ENCODE measurements at regions not wholly inside any gene's neighbourhood (a gene's known extent, or its start where the extent isn't known, plus 50 kb on each side); places are given as distances from the start of the nearest gene placed in this dataset.
"Not testable (repeated sequence)": the region's sequence is repeated elsewhere in the genome, so short reads cannot be mapped to it uniquely, and the experiment has no call there.

DNA sequence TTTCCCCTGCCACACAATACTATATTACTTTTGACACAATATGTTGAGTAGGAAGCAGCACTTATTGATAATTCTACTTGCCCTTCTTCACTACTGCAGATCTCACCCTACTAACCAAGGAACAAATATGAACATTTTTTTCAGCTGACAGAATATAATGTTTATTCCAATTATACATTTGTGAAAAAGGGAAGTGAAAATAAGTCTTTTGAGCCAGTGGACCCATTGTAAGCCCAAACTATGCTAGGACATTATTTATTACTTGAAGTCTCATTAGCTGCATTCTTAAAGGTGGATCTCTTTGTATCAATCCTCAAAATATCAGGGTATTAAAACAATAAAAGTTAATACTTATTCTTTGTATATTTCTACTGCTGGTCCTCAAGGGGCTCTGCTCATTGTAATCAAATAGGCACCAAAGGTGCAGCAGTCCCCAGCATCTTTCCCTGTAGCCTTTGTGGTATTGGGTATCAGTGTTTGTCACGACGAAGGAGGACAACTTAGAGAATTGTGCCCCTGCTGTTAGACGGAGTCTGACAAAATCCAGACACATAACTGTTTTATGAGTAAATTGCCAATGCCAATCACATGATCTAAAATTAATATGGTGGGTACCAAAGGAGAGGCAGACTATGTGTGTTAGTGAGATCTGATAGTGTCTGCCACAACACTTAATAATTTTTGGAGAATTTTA, 453.5 kb upstream of the CDH9 start:
- no peak for DNase-seq

DNA sequence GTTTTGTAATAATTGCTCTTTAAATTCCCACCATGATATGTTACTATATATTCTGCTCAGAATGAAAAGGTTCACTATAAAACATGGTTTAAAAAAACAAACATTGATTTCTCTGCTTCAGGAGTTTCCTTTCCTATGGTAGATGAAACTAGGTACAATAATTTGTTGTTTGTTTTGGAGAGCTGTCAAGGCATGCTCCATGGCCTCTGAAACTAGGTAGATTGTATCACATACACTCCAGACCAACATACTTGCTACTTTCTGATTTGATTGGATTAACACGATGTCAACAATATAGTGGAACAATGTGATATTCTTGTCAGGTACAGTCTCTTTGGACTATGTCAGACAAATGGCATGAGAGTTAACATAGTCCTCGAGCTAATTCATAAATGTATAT, 452.7 kb upstream of the CDH9 start:
- no peak for DNase-seq

DNA sequence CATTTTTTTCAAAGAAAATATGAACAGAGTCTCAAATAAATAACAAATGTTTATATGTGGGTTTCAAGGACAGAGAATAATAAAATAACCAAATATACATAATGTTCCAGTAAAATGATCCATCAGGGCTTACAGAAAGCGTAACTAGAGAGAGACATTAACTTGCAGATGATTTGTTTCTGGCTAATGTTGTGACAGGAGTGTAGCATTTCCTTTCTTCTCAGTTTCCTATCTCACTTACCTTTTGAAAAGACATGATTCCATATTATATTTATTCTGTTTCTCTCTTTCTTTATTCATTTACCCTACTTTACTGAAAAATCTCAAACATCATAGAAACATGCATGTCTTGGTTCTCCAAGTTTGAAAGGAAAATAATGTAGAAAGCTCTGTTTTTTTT, 451.3 kb upstream of the CDH9 start:
- DNase-seq: no peak

DNA sequence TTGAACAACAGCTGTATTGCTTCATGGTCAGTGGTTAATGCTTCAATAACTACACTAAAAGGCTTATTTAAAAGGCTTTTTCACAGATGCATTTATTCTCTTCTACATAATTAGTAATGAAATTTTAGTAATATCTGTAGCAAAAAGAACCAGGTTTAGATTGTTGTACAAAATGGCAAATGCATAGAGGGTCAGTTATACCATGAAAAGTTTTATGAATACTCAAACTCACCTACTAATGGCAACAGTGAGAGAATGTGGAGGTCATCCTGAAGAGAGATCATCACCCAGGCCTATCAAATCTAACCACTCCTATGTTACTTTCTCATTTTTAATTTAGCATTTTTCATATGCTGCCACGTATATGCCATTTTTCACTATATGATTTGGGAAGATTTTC, 444.3 kb upstream of the CDH9 start:
- no peak for DNase-seq

DNA sequence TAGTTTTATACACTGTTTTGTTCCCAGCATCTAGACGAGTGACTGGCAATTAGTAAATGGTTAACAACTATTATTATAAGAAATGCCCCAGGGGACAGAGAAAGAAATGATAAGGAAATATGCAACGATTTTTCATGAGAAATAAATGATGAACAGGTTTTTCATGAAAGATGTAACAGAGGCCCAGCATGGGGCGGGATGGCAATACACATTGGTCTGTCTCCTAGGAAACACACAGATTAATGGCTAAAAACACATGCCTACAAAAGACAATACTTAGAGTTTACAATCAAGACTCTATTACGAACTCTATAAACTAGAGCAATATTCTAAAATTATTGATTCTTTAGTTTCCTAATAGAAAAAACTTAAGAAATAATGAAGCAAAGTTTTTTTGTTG, 441.5 kb upstream of the CDH9 start:
- no peak for DNase-seq

DNA sequence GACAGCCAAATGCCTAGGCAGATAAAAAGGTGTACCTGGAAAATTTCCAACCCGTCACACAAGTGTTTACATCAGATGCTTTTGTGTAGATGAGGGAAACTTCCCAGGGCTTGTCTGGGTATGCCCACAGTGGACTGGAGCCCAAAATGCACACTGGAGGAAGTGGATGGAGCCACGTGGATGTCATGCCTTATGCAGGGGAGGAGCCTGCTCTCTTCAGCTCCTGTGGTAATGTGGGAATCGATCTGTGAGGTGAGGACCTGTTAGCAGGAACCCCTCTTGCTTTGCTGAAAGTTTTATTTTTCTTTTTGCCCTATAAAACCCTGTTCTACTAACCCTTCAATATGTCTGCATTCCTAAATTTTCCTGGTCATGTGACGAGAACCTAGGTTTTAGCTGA, 439.2 kb upstream of the CDH9 start:
- DNase-seq: no peak

DNA sequence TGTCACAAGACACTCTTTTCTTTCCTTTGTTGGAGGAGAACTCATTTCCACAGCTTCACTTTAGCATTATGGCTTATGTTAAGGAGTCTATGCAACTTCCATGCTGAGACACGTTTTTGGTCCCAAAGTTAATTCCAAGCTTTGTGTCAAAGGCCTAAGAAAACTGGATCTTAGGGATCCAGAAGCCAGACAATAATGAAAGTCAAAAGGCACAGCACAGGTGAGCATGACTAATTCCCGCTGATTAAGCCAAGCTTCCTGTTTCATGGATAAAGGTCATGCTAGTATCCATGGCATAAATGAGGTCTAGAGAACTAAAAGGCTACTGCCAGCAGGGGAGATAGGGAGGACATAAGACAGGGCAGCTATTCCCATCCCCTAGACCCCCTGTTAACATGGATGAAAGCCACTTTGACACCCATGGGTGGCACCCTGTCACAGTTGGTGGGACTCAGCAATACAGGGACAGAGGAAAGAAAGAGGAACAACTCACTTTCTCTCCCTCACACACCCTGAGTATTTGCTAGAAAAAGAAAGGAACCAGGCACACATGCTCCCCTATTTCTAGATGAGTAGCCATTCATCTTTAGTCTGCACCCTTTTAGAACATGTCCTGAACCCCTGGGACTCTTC, 438.1 kb upstream of the CDH9 start:
- DNase-seq: no peak

DNA sequence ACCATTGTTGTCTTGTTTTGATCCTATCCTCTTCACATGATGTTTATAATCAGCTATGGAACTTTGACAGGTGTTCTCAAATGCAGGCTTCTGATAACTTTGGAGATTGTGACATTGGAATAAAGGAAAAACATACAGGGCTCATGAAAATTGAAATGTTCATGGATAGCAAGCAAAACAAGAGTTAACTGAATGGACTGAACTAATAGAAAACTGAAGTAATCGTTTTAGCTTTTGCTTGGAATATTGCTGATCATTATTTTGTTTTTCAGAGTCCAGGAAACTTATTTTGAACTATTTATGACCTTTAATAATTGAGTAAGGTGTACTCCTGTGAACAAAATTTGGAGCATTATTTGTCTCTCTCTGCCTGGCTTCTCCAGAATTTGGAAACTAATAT, 436.7 kb upstream of the CDH9 start:
- DNase-seq: no peak

DNA sequence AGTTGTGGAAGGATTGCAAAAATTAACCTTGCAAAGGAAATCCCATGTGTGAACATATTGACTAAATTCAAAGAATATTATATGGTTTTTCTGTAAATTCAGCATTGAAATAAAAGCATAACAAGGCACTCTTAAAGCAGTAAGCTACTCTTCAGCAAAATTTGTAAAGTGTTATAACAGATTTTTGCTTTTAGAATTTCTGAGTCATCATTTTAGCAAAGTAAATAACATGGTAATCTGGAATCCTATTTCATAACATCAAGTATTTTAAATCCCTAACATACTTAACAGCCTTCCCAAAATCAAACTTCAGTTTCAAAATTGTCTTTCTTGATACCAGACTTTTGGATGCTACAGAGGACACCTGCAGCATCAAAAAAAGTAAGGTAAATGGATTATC, 436.0 kb upstream of the CDH9 start:
- DNase-seq: no peak

DNA sequence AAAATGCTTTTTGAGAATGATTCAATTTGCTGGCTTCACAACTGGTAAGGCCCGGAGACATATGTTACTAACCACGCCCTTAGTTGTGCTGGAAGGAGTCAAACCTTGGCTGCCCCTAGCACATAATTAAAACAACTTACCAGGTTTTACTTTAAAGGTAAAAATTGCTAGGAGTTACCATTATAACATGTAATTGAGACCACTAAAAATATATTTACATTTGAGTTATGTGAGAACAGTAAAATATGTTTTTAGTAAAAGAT, 435.6 kb upstream of the CDH9 start:
- DNase-seq: no peak

DNA sequence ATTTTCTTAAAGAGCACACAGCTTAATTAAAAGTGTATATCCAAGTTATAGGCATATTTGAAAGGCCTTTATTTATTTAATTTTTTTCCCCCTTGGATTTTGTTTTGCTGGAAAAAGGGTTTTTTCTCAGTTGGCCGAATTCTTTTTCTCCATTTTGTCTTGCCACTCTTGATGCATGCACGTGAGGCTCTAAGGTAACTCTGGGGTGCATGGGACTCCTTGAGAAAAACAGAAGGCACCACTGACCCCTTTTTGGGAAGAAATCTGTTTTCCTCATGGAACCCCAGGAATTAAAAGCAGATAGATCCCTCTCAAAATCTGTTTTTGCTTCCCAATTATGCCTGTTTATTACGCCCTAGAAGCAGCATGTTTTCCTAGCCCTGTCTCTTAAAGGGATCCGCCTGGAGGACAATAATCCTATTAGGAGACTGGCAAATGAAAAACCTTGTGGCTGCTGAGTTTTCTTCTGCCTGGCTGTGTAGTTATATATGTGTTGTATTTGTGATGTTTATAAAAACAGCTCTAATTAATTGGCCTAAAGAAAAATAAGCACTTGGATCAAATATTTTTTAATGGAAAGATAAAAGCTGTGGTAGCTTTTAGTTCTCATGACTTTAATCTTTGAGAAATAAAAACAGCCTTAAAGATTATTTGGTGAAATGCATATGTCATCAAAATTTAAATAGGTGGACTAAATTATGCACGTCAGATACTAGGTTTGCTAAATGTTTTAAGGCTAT, 435.1 kb upstream of the CDH9 start:
- DNase-seq: no peak

DNA sequence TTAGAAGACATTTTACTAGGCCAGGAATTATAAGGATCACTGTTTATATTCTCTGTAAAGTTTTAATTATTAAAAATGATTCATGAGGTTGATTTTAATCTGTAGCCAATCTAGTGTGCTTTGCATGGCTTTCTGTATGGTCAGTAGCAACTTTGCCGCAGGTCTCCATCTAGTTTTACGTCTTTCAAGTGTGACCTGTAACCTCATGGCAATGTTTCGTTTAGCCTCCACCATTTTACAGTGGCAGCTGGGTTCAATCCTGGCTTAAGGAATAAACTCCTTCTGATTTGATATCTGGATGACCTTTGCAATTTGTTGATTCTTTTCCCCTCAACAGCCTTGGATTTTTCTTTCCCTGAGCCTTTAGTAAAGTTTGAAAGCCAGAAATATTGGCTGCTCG, 434.5 kb upstream of the CDH9 start:
- no peak for DNase-seq

DNA sequence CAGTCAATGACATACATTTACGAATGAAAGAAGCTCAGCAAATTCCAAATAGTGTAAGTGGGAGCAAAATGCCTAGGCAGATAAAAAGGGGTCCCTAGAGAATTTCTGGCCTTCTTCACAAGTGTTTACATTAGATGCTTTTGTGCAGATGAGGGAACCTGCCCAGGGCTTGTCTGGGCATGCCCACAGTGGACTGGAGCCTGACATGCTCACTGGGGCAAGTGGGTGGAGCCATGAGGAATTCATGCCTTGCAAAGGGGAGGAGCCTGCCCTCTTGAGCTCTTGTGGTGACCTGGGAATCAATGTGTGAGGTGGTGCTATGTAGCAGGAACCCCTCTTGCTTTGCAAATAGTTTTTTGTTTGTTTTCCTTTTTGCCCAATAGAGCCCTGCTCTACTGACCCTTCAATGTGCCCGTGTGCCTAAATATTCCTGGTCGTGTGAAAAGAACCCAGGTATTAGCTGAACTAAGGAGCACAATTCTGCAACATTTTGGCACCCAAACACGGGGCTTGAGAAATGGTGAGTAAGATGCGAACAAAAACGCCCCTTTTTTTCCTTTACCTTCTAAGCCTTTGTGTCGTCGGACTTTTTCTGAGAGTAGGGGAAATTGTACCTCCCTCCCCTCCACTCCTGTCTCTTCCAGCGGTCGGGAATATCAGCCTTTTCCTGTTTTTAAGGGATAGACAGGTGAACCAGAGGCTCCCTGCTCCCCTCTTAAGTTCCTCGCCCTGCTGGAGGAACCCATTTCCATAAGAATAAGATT, 433.8 kb upstream of the CDH9 start:
- DNase-seq: no peak

DNA sequence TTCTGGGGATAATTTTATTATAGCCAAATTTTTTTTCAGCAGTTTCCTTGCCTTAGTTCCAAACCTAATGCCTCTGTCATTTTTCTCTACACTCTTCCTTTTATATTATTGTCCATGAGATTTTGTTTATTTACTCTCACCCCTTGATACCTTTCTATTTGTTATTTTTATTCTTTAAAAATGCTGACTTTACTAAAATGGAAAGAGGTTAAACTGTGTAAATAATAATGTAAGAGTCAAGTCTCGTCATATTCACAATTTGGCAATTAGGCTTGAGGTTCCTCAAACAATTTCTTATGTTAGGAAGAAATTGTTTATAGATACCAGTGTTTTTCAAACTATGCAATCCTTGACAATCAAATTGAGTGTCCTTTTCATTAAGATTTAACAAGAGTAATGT, 428.6 kb upstream of the CDH9 start:
- DNase-seq: no peak

DNA sequence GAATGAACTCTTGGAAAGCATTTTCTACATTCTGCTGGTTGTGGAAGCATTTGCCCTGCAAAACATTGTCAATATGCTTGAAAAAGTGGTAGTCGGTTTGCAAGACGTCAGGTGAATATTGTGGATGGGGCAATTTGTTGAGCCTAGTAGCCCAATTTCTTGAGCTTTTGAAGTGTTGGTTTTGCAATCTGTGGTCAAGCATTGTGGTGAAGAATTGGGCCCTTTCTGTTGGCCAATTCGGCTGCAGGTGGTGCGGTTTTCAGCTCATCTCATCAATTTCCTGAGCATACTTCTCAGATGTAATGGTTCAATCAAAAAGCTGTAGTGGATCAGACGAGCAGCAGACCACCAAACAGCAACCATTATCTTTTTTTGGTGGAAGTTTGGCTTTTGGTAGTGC, 426.8 kb upstream of the CDH9 start:
- no peak for DNase-seq

DNA sequence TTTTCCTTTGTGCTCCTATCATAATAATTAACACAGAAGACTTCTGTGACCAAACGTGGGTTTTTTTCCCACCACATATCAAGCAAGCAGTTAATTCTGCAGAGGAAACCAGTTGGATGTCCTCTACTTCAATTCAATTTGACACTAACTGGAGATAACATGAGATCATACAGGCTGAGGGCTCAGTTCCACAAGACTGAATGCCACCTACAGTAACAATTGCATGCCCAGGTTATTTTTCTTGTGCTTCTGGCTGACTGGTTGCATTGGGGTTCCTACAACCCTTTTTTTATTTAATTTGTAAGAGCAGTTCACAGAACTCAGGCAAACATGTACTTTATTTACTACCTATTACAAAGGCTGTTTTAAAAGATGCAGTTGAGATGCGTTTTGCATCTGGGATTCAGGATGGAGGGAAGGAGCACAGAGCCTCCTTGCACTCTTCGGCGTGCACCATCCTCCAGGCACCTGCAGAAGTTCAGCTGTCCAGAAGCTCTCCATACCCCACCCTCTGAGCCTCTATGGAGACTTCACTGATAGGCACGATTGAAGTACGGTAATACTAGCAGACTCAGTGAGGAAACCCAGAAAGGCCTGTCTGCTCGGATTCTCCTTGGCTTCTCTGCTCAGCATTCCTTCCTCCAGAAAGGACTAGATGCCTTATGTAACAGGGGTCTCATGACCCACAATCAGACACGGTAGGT, 425.2 kb upstream of the CDH9 start:
- DNase-seq: no peak

DNA sequence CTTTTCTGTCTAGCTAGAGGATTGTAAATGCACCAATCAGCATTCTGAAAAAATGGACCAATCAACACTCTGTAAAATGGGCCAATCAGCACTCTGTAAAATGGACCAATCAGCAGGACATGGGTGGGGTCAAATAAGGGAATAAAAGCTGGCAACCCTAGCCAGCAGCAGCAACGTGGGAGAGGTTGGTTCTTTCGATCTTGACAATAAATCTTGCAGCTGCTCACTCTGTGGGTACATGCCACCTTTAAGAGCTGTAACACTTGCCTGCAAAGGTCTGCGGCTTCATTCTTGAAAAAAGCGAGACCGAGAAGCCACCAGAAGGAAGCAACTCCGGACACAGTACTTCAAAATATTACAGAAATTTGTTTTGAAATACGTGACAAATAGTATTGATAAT, 424.6 kb upstream of the CDH9 start:
- no peak for DNase-seq

DNA sequence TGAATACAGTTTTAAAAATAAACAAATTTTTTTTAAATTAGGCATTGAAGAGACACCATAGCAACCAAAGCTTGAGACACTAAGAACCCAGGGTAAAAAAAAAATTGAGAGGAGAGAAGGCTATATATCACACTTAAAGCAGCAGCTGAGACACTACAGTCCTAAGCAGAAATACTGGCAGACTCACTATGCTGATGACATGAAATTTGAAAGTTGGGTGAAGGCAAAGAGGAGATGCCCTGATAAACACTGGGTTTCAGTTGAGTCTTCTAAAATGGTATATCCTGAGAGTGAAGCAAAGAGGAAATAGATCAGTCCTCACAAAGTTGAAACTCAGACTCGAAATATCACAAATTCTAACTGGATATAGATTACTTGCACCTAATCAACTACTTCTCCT, 419.9 kb upstream of the CDH9 start:
- DNase-seq: no peak

DNA sequence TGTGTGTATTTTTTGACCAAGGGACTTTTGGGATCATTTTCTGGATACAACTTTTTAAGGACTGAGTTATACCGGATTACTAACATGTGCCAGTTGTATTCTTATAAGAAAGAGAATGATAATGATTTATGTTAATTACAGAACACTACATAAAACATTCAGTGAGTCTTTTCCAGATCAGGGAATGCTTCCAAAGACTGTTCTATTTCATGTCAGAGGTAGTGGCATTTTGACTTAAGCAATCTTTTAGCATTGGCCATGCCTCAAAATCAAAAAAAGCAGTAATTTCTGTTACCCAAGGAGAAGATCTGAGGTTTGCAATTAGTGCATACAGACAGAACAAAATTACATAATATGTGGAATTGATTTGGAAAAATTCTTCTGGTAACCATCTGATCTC, 413.0 kb upstream of the CDH9 start:
- no peak for DNase-seq

DNA sequence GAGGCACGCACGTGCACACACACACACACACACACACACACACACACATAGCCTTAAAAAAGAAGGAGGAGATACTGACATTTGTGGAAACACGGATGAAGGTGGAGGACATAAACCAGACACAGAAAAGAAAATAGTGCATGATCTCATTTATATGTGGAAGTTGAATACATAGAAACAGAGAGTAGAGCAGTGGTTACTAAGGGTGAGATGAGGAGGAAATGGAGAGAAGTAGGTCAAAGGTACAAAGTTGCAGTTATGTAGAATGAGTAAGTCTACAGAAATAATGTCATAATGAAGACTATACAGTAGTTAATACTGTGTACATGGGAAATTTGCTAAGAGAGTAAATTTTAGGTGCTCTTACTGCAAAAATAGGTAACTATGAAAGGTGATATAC, 412.2 kb upstream of the CDH9 start:
- DNase-seq: no peak

DNA sequence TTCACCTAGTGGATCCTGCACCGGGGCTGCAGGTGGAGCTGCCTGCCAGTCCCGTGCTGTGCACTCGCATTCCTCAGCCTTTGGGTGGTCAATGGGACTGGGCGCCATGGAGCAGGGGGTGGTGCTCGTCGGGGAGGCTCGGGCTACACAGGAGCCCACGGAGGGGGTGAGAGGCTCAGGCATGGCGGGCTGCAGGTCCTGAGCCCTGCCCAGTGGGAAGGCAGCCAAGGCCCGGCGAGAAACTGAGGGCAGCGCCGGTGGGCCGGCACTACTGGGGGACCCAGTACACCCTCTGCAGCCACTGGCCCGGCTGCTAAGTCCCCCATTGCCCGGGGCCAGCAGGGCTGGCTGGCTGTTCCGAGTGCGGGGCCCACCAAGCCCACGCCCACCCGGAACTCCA, 401.0 kb upstream of the CDH9 start:
- DNase-seq: not testable (repeated sequence)

DNA sequence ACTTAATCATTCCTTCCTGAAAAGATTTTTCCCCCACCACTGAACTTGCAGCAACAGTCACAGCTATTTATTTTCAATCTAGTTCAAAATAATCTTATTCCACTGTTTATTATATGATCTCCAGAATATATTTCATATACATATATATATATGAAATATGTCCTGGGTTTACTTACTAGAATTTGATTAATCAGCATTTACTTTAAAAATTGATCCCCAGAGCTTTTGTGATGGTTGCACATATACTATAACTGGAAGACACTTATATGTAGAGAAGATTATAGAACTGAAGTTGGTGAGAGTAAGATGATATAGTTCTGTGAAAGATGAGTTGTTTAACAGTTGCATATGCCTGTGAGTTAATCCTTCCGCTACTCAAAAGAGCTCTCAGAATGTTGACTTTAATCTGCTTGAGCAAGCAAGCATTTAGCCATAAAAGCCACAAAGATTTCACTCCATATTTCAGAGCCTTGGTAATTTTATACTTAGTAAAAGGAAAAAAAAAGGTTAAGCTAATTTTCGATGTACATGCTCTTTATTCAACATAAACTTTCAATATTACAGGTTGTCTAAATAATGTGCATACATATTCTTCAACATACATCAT, 399.3 kb upstream of the CDH9 start:
- DNase-seq: no peak

Data from muscle of back (tissue), 3 donors.